GM10248 (cell line): ENCODE measurements at regions not wholly inside any gene's neighbourhood (a gene's known extent, or its start where the extent isn't known, plus 50 kb on each side); places are given as distances from the start of the nearest gene placed in this dataset.

Experiments
- CTCF ChIA-PET: fragments of 300-600 bp; sonication (Branson Sonifier 250); formaldehyde crosslinking; extraction: SDS; loops from one replicate; lab custom pipeline; 2021; ENCODE audit warnings: antibody characterized with exemption; lab: Yijun Ruan, JAX
- POLR2A ChIA-PET: fragments of 350-650 bp; sonication (Branson Sonifier 250); formaldehyde crosslinking; extraction: SDS; loops from one replicate; lab custom pipeline; 2020; ENCODE audit warnings: antibody characterized with exemption; lab: Yijun Ruan, JAX
- DNase-seq: peaks from one replicate; pipeline ENCODE4 v3.0.0; 2012; ENCODE audit errors: extremely low spot score
- CTCF ChIP-seq: IDR thresholded peaks from 2 replicates; pipeline ENCODE4 v1.5.1; 2012; ENCODE audit warnings: mild to moderate bottlenecking, low read depth; ENCODE audit errors: extremely low read depth, missing control alignments, control extremely low read depth

GRCh38 chr6:88368071-88368787, 202.1 kb upstream of the CNR1 start:
- no peak for DNase-seq
- ChIA-PET POLR2A (no interaction called here), CTCF (interaction anchor here (1.1 kb wide), 1 partner anchor 10 kb away, joined by 3 read pairs; no protein-coding TSS in a partner anchor)
- no peak for TF ChIP-seq CTCF

GRCh38 chr6:88367248-88367647, 201.1 kb upstream of the CNR1 start:
- TF ChIP-seq CTCF: no peak
- ChIA-PET POLR2A (no interaction called here), CTCF (interaction anchor here (1.1 to 2.3 kb wide), 2 partner anchors 9 to 36 kb away, joined by 3 to 6 read pairs; no protein-coding TSS in a partner anchor)
- DNase-seq: no peak

GRCh38 chr6:88366672-88367071, 200.5 kb upstream of the CNR1 start:
- ChIA-PET POLR2A (no interaction called here), CTCF (interaction anchor here (1.0 to 2.3 kb wide), 3 partner anchors 10 to 414 kb away, joined by 3 to 6 read pairs (median 3); no protein-coding TSS in a partner anchor)
- no peak for DNase-seq
- TF ChIP-seq CTCF: no peak

- no peak for DNase-seq
- POLR2A ChIA-PET: no interaction called here
- no peak for TF ChIP-seq CTCF
- CTCF ChIA-PET: interaction anchor here (1.0 to 2.3 kb wide), 2 partner anchors 11 to 415 kb away, joined by 3 to 6 read pairs; no protein-coding TSS in a partner anchor
These were observed 199.5 kb upstream of the CNR1 start for GRCh38 chr6:88365656-88366055.

GRCh38 chr6:88365230-88365629, 199.1 kb upstream of the CNR1 start:
- POLR2A ChIA-PET: no interaction called here
- no peak for TF ChIP-seq CTCF

GRCh38 chr6:88361754-88362153, 195.6 kb upstream of the CNR1 start:
- TF ChIP-seq CTCF: no peak
- DNase-seq: no peak
- CTCF ChIA-PET: no interaction called here
- POLR2A ChIA-PET: no interaction called here

More at GRCh38 chr6:88365230-88365629, 199.1 kb upstream of the CNR1 start:
- CTCF ChIA-PET: interaction anchor here (2.3 kb wide), 1 partner anchor 11 kb away, joined by 6 read pairs; no protein-coding TSS in a partner anchor
- DNase-seq: no peak
